GM12875 (cell line): ENCODE measurements at regions not wholly inside any gene's neighbourhood (a gene's known extent, or its start where the extent isn't known, plus 50 kb on each side); places are given as distances from the start of the nearest gene placed in this dataset.

Experiments
- H3K4me3 ChIP-seq: one replicate; pipeline ENCODE4 v1.5.1; 2011; ENCODE audit warnings: low read depth, low read length, control low read depth
- CTCF ChIP-seq: IDR thresholded peaks from 2 replicates; pipeline ENCODE4 v1.5.1; 2011; ENCODE audit warnings: low read depth, mild to moderate bottlenecking, control low read depth, inconsistent platforms, low read length, moderate library complexity, borderline replicate concordance; ENCODE audit not compliant: insufficient read depth

DNA sequence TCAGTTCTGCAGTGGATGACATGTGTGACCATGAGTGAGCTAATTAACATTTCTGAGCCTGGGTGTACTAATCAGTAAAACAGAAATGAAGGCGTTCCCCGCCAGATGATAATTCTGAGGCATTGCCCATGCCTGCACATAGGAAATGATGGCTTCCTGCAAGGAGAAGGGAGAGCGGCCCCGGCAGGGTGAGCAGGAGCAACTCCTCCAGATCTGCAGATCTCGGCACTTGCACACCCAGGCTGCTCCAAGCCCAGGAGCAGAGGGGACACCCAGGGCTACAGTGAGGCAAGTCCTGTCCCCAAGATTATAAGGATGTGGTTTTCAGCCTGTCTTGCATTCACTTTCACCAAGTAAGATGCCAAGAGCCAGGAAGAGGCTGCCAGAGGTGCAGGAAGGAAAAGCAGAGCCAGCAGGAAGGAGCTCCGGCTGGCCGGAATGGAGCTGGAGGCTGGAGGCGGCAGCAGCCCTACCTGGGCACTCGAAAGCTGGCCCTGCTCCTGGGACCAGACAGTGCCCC lies 177.5 kb upstream of the CST7 start:
- no peak for TF ChIP-seq CTCF
- H3K4me3 ChIP-seq, result no peak overlapping the region

DNA sequence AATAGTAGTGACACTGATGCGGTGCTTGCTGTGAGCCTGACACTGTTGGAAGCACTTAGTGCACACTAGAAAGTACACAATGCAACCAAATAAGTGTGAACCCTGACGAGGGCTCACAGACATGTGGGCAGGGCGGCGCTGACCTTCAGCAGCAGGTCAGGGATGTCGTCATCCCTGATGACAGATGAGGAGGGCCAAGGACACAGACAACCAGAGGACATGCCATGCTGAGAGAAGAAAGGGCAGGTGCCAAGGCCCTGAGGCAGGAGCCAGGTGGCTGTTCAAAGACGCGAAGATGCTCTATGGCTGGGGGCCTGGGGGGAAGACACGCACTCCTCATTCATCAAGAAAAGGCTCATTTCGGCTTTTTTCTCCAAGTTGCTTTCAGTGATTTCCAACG lies 176.4 kb upstream of the CST7 start:
- TF ChIP-seq CTCF, result no peak
- H3K4me3 ChIP-seq, result no peak overlapping the region

DNA sequence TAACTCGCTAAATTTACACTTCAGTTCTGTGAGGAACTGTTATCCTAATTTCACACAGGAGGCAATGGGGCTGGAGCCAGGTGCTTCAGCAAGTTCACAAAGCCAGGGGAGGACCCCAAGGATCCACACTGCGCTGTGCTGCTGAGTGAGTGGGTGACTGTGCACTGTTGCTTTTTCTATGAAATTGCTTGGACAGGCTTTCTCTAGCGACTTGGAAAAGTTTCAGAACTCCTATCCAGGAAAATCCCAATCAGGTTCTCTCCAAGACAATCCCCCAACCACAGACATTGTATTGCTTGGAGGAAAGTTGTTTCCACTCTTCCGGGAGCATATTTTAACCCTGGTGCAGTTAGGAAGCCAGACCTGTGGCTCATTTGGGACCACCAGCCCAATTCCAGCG lies 175.9 kb upstream of the CST7 start:
- TF ChIP-seq CTCF, result no peak

GRCh38 chr20:24773751-24774201 lies 175.3 kb upstream of the CST7 start:
- no peak overlapping the region for H3K4me3 ChIP-seq
- no peak for TF ChIP-seq CTCF

More for the DNA sequence above, 175.9 kb upstream of the CST7 start:
- H3K4me3 ChIP-seq, result no peak overlapping the region

DNA sequence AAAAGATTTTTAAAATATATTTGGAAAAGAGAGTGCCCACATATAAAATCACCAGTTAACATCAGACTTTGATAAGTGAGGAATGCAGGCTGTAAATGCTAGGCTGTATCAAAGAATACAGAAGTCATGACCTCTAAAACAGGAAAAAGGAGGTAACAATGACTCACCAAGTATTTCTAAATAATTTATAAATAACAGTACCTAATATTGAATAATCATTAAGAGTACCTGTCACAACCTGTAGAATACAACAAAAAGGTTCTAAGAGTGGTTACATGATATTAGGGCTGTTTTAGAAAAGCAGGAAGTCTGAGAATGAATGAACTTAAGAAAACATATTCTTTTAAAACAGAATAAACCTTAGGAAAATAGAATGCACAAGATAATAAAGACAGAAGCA lies 173.1 kb upstream of the CST7 start:
- no peak for TF ChIP-seq CTCF
- no peak overlapping the region for H3K4me3 ChIP-seq

- no peak overlapping the region for H3K4me3 ChIP-seq
- TF ChIP-seq CTCF, result no peak
Measured at GRCh38 chr20:24776755-24777271, 172.3 kb upstream of the CST7 start.

GRCh38 chr20:24777746-24778145 lies 171.3 kb upstream of the CST7 start:
- no peak overlapping the region for H3K4me3 ChIP-seq

More at GRCh38 chr20:24777746-24778145, 171.3 kb upstream of the CST7 start:
- TF ChIP-seq CTCF, result no peak
